OCI-LY7 (cell line): ENCODE measurements at regions not wholly inside any gene's neighbourhood (a gene's known extent, or its start where the extent isn't known, plus 50 kb on each side); places are given as distances from the start of the nearest gene placed in this dataset.

Source experiments
- EZH2phosphoT487 ChIP-seq: fragments of 200-600 bp; sonication (generic); IDR thresholded peaks from 2 replicates; pipeline ENCODE4 v1.6.1; 2018; ENCODE audit warnings: low read depth, borderline replicate concordance, mild to moderate bottlenecking, mixed run types, antibody characterized with exemption, low read length, moderate library complexity, mixed read lengths
- TF ChIP-seq, protein P1 (sequence below): fragments of 200-600 bp; sonication (generic); conservative IDR thresholded peaks from 2 replicates; pipeline ENCODE4 v1.5.1; 2014; ENCODE audit warnings: mild to moderate bottlenecking, antibody characterized with exemption, low read length, moderate library complexity, mixed read lengths

GRCh38 chr22:49046000-49046545 is 781.6 kb downstream of the BRD1 start:
- TF ChIP-seq, protein P1, sequence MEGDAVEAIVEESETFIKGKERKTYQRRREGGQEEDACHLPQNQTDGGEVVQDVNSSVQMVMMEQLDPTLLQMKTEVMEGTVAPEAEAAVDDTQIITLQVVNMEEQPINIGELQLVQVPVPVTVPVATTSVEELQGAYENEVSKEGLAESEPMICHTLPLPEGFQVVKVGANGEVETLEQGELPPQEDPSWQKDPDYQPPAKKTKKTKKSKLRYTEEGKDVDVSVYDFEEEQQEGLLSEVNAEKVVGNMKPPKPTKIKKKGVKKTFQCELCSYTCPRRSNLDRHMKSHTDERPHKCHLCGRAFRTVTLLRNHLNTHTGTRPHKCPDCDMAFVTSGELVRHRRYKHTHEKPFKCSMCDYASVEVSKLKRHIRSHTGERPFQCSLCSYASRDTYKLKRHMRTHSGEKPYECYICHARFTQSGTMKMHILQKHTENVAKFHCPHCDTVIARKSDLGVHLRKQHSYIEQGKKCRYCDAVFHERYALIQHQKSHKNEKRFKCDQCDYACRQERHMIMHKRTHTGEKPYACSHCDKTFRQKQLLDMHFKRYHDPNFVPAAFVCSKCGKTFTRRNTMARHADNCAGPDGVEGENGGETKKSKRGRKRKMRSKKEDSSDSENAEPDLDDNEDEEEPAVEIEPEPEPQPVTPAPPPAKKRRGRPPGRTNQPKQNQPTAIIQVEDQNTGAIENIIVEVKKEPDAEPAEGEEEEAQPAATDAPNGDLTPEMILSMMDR: no peak
- no peak for TF ChIP-seq EZH2phosphoT487
